ENCODE measurements at regions not wholly inside any gene's neighbourhood (a gene's known extent, or its start where the extent isn't known, plus 50 kb on each side); places are given as distances from the start of the nearest gene placed in this dataset.
"Not testable (repeated sequence)": the region's sequence is repeated elsewhere in the genome, so short reads cannot be mapped to it uniquely, and the experiment has no call there.

DNA sequence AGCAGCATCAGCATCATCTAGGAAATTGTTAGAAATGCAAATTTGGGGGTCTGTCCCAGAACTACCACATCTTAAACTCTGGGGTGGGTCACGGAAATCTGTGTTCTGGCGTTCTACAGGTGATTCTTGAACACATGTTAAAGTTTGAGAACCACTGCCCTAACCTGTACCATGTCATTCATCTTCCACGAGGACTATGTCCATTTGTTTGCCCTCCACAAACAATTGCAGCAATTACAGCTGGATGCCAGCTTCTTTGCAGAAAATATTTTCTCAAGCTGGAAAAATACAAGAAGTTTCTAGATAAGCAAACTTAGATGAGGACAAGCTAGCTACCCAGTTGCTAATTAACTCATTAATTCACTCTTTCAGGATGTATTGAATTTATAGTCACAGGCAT is 54.1 kb downstream of the MAFB start:
- no peak for DNase-seq (ENCODE audit: low read depth)

DNA sequence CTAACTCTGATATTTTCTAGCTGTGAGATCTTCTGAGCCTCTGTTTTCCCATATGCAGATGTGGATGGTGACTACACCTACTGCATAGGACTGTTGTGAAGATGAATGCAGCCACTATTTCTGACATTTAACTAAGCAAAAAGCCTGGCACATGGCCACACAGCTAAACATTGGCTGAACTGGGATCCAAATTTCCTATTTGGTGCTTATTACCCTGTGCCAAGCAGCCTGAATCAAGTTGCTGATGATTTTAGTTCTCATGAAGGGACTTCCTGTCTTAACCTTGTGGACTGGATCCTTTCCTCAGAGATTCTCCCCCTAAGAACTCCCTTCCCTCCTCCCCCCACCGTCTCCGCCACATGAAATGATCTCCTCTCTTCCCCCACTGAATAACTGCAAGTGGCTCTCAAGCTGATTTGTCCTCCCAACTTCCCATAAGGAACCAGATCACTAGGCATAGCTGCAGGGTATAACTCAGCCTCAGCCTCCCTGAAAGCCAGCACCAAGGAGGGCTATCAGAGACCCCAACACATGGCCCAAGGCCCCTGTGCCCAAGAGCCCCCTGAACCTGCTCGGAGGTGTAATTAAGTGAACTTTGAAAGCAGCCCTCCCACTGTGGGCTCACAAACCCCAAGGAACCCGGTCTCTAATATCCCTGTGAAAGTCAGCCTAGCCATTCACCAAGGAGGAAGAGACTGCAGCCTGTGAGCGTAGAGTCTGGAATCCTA is 55.7 kb downstream of the MAFB start:
- no peak for DNase-seq (ENCODE audit: low read depth)

DNA sequence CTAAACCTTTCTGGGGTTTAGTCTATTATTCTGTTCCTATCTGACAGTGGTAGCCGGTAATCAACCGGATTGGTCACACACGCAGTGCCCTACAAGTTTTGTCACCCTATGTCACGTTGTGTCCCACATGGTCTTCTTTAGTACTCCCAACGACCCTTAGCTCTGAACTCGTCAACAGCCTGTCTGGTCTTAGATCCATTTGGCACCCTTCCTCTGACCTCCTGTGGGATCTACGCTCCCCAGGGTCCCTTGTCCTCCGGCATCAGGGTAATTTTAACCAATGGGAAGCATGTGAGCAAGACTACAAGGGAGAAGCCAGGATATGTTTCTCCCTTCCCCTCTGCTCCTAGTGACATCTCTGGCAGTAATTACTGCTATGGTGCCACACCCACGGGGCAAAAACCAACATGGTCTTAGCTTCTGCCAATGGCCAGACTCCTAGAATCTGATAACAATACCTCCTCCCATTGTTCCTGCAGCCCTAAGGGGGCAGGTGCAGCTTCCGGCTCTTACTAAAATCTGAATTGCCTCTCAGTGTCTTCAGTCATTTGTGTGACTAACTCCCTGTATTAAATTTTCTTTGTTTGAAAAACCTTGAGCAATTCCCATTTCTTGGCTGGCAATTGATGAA is 56.6 kb downstream of the MAFB start:
- DNase-seq (ENCODE audit: low read depth), result no peak

DNA sequence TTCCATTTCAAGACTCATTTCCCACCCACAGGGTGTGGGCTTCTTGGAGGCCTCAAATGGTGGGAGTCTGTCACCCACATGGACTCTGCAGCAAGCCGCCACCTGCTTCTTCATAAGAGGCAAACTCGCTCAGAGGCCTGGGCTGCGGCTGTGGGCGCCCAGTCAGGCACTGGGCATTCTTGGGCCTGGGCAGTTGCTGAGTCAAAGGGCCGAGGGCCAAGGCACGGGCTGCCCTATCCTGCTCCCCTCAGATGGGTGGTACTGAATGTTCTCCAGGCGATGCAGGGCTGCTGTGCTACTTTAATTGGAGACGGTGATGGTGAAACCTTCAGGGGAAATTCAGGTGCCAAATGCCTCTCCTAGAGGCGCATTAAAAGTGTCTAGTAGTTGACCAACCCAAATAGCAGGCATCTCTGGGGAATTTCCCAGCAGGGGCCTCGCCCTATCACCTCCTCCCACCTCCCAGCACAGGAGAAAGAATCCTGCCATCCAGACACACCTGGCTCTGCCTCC is 57.9 kb downstream of the MAFB start:
- no peak for DNase-seq (ENCODE audit: low read depth)

DNA sequence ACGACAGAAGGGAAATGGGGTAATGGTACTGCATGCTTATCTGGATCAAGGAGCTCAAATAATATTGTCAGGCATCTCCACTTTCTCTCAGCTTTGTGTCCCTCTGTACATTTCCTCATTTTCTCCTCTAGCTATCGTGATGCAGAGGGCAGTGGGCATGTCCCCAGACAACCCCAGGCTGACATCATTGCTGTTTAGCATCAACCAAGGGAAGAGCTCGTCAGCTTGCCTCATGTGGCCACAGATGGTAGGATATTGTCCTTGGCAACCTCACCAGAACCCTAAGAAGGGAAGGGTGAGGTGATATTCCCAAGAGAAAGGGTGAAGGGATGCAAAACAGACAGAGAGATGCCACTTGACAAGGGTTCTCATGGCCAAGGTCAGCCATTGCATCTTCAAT is 58.3 kb downstream of the MAFB start:
- DNase-seq (ENCODE audit: low read depth), result no peak

DNA sequence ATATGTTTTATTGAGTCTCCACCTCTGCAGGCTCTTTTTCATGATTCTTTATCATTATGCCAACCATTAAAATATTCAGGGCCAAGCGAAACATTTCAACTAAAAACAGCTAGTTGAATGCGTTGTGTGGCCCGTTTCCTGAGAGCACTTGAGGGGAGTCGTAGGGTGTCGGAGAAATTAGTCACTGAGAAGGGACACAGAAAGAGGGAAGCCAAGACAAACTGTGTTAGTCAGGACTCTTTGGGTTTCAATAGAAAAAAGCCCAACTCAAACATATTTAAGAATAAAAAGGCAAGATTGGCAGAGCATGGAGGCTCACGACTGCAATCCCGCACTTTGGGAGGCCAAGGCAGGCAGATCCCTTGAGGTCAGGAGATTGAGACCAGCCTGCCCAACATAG is 58.9 kb downstream of the MAFB start:
- no peak for DNase-seq (ENCODE audit: low read depth)

DNA sequence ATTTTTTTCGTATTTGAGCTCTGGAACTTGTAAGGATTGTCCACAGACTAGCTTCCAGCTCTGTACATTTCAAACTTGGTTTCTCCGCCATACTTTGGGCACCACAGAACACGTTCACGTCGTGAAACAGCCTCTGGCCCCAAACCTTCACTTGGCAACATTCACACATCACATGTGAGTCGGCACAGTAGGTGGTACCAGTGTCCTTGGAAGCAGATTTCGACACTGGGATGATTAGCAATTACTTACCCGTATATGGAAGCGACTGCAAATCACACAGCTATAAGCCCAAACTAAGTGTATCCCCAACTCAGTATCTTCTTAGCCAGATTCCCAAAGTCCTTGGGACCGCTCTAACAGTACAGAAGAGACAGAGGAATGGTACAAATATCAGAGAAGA is 60.2 kb downstream of the MAFB start:
- no peak for DNase-seq (ENCODE audit: low read depth)

DNA sequence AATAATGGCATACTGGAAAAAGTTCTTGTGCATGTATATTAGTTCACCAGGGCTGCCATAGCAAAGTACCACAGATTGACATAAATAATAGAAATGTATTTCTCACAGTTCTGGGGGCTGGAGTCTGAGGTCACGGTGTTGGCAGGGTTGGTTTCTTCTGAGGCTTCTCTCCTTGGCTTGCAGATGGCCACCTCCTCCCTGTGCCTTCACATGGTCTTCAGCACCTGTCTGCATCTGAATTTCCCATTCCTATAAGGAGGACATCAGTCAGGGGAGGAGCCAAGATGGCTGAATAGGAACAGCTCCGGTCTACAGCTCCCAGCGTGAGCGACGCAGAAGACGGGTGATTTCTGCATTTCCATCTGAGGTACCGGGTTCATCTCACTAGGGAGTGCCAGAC is 70.0 kb downstream of the MAFB start:
- DNase-seq (ENCODE audit: low read depth), result not testable (repeated sequence)

DNA sequence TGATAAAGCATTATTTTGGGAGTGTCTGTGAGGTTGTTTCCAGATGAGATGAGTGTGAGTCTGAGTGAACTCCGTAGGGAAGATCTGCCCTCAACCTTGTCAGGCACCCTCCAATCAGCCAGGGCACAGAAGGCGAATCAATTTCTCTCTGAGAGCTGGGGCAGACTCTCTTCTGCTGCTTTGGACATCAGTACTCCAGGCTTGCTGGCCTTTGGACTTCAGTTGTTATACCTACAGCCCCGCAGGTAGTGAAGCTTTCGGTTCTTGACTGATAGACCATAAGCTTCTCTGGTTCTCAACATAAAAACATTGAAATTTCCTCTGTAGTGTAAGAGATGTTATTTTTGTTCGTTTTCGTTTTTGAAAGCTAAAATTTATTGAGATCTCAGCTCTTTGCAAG is 71.4 kb downstream of the MAFB start:
- no peak for DNase-seq (ENCODE audit: low read depth)

DNA sequence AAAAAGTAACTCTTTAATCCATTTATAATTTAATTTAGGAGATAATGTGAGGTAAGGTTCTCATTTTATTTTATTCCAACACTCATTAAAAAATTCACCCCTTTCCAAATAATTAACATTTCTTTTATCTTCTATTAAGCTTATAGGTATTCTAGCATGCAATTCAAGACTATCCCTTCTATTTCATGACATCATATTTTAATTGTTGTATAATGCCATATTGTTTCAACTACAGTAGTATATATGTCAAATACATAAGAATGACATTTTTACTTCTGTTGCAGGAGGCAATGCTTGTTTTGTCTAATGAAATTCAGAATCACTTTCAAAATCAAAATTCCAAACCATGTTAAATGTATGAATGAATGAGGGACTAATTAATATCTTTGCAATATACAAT is 76.2 kb downstream of the MAFB start:
- DNase-seq (ENCODE audit: low read depth), result no peak

DNA sequence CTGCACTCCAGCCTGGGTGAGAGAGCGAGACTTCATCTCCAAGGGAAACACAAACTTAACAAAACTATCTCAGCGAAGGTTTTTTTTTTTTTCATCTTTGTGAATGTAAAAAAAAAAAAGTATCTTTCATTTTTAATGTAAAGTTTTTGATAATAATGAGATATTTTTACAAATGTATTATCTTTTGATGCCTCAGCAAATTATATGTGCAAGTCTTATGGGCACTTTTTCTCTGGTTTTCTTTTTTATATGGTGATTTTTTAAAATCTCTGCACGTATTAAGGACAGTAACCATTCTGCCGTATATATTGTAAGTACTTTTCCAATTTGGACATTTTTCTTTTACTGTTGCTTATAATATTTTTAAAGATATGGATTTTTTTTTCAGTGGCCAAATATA is 76.8 kb downstream of the MAFB start:
- no peak for DNase-seq (ENCODE audit: low read depth)

DNA sequence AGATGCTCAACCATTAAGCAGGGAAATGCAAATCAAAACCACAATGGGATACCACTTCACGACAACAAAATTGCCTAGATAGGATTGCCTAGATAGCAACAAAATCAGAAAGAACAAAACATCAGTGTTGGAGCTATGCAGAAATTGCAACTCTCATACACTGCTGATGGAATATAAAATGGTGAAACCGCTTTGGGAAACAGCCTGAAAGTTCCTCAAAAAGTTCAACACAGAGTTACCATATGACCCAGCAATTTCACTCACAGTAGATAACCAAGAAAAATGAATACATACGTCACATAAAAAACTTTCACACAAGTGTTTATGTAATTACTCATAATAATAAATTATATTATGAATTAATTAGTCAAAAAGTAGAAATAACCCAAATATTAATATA is 78.3 kb downstream of the MAFB start:
- no peak for DNase-seq (ENCODE audit: low read depth)

DNA sequence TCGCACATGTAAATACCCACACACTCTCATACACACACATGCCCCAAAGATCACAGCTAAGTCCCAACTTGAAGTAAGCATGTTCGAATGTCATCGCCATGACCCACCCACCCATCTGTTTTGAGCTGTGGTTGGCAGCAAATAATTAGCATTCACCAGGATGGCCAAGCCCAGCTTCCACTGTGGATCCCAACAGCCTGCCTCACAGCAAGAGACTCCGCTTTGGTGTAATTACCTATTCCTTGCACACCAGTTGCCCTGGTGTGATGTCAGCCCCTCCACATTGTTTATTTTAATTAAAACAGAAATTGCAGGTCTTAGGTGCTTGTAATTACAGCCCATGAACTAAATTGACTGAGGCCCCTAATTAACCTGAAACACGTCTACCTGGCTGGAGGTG is 81.1 kb downstream of the MAFB start:
- no peak for DNase-seq (ENCODE audit: low read depth)

DNA sequence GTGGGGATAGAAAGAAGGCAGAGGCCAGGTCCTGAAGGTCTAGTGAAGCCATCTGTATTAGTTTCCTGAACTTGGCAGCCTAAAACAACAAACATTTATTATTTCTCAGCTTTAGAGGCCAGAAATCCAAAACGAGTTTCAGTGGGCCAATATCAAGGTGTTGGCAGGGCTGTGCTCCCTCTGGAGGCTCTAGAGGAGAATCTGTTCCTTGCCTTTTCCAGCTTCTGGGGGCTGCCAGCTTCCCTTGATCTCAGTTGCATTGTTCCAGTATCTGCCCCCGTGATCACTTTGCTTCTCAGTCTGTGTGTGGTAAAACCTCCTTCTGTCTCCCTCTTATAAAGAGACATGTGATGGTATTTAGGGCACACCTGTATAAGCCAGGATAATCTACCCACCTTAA is 82.4 kb downstream of the MAFB start:
- DNase-seq (ENCODE audit: low read depth), result no peak

DNA sequence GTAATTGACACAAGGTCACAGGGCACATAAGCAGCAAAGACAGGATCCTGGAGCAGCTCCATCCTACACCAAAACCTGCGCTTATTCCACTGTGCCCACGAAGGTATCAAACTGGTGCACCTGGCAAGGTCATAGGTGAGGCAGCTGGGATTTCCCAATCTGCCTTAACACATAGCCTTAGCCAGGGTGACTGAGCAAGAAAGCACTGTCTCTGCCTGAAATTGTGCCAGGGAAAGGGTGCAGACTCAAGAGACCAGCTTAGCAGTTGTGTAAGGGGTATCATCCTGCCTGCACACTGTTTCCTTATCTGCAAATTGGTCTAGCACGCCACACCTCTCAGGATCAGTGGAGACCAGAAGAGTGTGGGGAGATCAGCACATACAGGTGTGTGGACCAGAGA is 82.8 kb downstream of the MAFB start:
- no peak for DNase-seq (ENCODE audit: low read depth)

DNA sequence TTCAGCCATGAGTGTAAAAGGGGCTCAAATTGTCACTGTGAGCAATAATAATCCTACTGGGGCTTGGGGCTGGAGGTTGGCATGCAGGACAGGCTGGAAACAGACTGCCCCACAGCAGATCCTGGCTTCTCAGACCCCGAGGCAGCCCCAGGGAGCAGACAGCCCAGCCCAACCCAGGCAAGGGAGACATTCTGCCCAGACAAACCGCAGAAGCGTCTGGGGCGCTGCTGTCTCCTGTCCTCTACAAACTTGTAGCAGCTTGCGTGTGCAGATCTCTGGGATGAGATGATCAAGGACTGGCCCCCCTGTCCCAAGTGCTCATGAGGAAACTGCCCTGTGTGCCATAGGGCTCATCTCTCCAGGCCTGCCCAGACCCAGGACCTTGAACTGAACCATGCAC is 84.6 kb downstream of the MAFB start:
- no peak for DNase-seq (ENCODE audit: low read depth)

DNA sequence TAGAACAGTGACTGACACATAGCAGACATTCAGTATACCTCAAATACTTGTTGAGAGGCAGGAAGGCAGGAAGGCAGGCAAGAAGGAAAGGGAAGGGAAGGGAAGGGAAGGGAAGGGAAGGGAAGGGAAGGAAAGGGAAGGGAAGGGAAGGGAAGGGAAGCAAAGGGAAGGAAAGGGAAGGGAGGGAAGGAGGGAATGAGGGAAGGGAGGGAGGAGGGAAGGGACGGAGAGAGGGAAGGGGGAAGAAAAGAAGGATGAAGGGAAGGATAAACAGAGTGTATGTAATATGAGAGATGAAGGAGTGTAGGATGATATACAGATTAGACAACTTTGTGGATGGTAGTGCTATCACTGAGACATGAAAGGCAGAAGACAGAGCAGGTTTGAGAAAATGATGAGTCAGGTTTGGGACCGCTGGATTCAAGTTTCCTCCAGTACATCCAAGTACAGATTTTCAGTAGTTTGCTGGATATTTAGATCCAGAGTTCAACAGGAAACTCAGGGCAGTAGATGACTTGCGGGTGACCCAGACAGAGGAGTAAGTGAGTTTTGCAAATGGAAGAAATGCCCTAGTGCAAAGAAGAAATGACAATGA is 85.9 kb downstream of the MAFB start:
- DNase-seq (ENCODE audit: low read depth), result no peak

DNA sequence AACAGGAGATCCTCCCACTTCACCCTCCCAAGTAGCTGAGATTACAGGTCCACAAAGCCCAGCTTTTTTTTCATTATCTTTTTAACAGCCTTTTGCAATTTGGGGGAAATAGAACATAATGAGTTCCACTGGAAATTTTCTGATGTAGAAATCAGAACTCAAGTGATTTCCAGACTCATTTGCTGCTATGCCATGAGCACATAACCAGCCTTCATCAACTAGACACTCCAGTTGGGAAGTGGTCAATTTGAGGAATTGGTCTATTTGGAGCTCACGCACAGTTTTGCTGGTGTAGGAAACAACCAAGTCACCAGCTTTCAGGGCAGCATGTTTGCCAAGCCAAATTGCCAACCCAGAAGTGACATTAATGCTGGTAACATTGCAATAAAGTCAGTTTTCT is 86.7 kb downstream of the MAFB start:
- DNase-seq (ENCODE audit: low read depth), result no peak

DNA sequence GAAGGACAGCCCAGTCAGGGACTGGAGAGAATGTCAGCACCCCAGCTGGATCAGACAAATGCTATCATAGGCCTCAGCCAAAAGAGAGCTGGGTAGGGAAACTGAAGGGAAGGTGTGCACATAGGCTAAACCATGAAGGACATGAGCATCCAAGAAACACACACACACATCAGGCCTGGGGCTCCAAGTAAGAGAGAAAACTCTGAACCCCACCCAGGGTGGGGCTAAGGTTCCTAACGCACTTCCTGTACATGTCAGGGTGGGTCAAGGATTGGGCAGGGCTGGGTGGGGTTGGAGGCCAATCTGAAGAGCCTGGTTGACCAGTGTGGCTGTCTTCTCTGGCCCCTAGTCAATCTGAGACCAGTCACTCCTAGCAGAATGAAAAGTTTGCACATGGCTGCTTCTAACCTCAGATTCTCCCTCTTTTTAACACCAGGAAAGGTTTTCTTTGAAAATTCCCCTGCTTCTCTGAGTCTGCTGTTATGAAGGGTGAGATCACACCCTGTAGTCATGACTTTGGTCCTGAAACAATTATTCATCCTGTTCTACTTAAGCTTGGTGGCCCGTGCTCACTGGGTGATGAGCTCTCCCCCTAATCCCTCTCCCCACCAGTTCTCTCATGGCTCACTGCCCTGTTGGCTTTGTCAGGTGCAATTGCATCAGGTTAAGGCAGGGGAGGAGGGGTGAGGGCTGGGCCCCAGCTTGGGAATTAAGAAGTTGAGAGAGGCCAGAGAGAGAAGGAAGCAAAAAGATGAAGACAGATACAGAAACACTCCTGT is 88.4 kb downstream of the MAFB start:
- DNase-seq (ENCODE audit: low read depth), result no peak

DNA sequence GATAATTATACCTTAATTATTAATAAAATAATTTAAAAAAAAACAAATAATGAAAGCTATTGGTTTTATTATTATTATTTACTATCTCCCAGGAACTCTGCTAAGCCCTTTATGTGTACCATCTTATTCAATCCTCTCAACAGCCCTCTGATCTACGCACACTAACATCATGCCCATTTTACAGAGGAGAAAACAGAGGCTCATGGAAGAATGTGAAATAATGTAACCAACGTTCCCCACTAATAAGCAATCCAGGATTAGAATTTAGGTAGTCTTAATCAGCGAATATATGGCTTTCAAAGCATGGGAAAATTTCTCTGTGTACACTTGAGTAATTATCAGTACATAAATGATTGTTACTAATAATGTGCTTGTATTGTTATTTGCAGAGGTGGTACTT is 89.0 kb downstream of the MAFB start:
- no peak for DNase-seq (ENCODE audit: low read depth)

DNA sequence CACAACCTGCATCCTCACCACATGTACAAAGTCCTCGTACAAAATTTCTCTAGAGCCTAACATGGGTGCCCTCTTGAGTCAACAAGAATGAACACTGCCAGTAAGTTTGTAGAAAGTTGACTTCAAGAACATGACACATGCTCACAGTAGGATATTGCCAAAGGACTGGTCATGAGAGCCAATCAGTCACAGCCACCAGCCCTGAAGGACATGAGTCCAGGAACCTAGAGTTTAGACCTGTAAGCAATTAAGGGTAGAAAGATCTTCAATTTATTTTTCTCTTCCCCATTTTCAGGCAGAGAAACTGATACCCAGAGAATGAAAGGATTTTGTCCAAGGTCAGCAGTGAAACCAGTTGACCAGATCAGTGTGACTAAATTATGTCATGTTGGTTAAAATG is 96.1 kb downstream of the MAFB start:
- DNase-seq (ENCODE audit: low read depth), result no peak

DNA sequence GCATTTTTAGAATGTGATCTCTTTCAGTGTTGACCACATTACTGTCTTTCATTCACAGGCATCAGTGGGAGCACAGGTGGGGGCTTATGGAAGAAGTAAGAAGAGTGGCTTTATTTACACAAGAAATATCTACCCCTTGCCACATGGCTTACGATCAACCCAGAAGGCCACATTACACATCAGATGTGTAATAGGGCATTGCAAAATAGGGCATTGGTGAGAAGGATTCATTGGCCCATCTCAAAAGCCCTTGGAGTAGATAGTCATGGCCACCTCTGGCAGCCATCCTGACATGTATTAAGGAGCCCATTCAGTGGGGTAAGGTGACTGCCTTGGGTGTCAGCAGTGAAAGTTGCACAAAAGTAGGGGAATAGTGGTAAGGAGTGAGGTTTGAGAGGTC is 97.5 kb downstream of the MAFB start:
- DNase-seq (ENCODE audit: low read depth), result no peak

DNA sequence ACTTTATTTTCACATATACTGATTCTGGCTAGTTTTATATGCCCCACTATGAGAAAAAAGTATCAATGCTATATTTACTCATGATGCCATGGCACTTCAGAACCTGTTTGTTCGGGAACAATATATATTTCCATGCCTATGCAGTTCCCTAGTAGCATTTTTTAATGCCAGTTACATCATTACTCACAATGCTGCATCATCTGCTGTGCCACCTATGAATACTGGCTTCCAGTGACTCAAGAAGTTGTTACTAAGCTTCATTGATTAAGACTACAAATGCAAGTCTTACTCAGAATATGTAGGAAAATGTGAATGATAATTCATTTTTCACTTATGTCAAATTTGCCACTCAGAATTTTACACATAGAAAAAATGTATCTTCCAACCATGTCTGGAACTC is 97.9 kb downstream of the MAFB start:
- no peak for DNase-seq (ENCODE audit: low read depth)
